VCaP (cell line): ENCODE measurements at regions not wholly inside any gene's neighbourhood (a gene's known extent, or its start where the extent isn't known, plus 50 kb on each side); places are given as distances from the start of the nearest gene placed in this dataset.

Experiments used
- H3K27ac ChIP-seq: fragments of 450-650 bp; 2 replicates; pipeline ENCODE4 v1.5.1; 2017
- CTCF ChIP-seq: fragments of 450-650 bp; conservative IDR thresholded peaks from 2 replicates; pipeline ENCODE4 v1.5.1; 2017; ENCODE audit warnings: mild to moderate bottlenecking, moderate library complexity

GRCh38 chr6:93515736-93516135 is 96.4 kb upstream of the EPHA7 start:
- TF ChIP-seq CTCF, result no peak

GRCh38 chr6:93498713-93499112 is 79.4 kb upstream of the EPHA7 start:
- no peak for TF ChIP-seq CTCF
- no peak overlapping the region for H3K27ac ChIP-seq

More at GRCh38 chr6:93515736-93516135, 96.4 kb upstream of the EPHA7 start:
- no peak overlapping the region for H3K27ac ChIP-seq

- no peak for TF ChIP-seq CTCF
- H3K27ac ChIP-seq, result no peak overlapping the region
Observed at GRCh38 chr6:93496548-93496947, 77.2 kb upstream of the EPHA7 start.

GRCh38 chr6:93494057-93494456 is 74.7 kb upstream of the EPHA7 start:
- TF ChIP-seq CTCF, result no peak
- no peak overlapping the region for H3K27ac ChIP-seq

GRCh38 chr6:93474733-93475179 is 55.4 kb upstream of the EPHA7 start:
- no peak overlapping the region for H3K27ac ChIP-seq
- TF ChIP-seq CTCF, result no peak

GRCh38 chr6:93471281-93471680 is 51.9 kb upstream of the EPHA7 start:
- TF ChIP-seq CTCF, result no peak
- no peak overlapping the region for H3K27ac ChIP-seq
